ENCODE measurements at regions not wholly inside any gene's neighbourhood (a gene's known extent, or its start where the extent isn't known, plus 50 kb on each side); places are given as distances from the start of the nearest gene placed in this dataset.

GRCh38 chr9:129407905-129408452 lies 212.9 kb downstream of the C9orf50 start:
- Mint-ChIP-seq H3K36me3 (ENCODE audit: low read depth) (peaks cover 11% of the 10 kb centered on the region), H3K4me1 (peaks cover 68% of the 10 kb centered on the region), H3K27me3 (ENCODE audit: low read depth) (no peaks in the 10 kb centered on the region), H3K4me3 (peak overlapping the region; percentile 31), H3K27ac (ENCODE audit: unreplicated experiment) (peak overlapping the region; percentile 89), H3K9me3 (peaks cover 9% of the 10 kb centered on the region)
- no peak for DNase-seq (ENCODE audit: low read depth, low spot score)
- TF ChIP-seq CTCF (conservative IDR thresholded peaks at IDR 0.05), result no peak

DNA sequence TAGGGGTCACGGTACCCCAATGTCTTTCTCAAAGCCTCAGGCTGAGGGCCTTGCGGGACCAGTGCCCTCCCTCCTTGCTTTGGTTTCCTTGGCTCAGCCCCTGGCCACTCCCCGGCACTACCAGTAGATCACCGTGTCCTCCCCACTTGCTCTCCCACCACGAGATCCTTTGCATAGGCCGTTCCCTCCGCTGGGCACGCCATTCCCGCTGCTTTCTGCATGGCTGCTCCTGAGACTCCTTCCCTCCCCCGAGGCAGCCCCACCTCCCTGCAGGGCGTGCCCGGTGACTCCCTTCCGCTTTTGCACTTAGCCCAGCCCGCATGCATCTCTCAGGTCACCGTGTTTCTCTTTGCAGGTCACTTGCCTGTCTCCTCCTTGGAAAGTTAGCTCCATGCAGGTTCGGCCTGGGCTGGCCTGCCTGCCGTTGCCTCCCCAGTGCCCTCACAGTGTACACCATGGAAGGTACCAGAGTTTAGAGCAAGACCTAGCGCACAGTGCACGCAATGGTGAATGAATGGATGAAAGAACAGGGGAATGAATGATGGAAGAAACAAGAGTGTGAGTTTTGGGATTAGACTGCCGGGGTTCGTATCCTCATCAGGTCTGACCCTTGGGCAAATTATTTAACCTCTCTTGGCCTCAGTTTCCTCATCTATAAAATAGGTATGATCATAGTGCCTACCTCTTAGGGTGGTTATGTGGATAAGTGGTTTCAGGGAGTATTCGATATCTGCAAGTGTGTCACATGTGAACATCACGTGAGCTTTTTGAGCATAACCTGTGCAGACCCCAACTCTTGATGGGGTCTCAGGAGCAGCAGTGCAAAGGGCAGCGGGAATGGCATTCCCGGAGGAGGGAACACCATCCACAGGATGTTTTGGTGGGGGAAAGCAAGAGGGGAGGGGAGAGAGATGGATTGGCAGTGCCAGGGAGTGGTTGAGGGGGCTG lies 214.3 kb downstream of the C9orf50 start:
- no peak for TF ChIP-seq CTCF (conservative IDR thresholded peaks at IDR 0.05)
- no peak overlapping the region for H3K4me3 Mint-ChIP-seq
- DNase-seq (ENCODE audit: low read depth, low spot score), result no peak
- peak overlapping the region; percentile 14 for H3K27ac Mint-ChIP-seq (ENCODE audit: unreplicated experiment)
- H3K36me3 Mint-ChIP-seq (ENCODE audit: low read depth), result peaks cover 11% of the 10 kb centered on the region
- no peaks in the 10 kb centered on the region for H3K27me3 Mint-ChIP-seq (ENCODE audit: low read depth)
- peaks cover 62% of the 10 kb centered on the region for H3K4me1 Mint-ChIP-seq
- peaks cover 9% of the 10 kb centered on the region for H3K9me3 Mint-ChIP-seq

DNA sequence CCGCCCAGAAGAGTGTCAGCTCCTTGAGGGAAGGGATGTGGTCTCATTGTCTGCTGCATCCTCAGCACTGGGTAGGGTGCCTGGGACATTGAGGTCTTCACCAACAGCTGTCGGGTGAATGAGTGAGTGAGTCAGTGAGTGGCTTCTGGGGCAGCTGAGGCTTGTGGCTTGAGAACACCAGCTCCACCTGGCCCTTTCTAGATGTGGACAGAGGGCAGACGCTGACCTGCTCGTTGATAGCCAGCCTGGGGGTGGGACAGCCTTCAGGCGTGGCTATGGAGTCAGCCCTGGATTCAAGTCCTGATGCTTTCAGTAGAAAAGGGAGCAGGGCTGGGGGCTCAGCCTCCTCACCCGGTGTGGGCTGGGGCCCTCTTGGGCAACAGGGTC lies 215.1 kb downstream of the C9orf50 start:
- Mint-ChIP-seq H3K36me3 (ENCODE audit: low read depth) (peaks cover 11% of the 10 kb centered on the region), H3K4me1 (peaks cover 60% of the 10 kb centered on the region), H3K4me3 (no peak overlapping the region), H3K9me3 (peaks cover 9% of the 10 kb centered on the region), H3K27ac (ENCODE audit: unreplicated experiment) (no peak overlapping the region), H3K27me3 (ENCODE audit: low read depth) (no peaks in the 10 kb centered on the region)
- TF ChIP-seq CTCF (conservative IDR thresholded peaks at IDR 0.05), result no peak
- DNase-seq (ENCODE audit: low read depth, low spot score), result no peak

DNA sequence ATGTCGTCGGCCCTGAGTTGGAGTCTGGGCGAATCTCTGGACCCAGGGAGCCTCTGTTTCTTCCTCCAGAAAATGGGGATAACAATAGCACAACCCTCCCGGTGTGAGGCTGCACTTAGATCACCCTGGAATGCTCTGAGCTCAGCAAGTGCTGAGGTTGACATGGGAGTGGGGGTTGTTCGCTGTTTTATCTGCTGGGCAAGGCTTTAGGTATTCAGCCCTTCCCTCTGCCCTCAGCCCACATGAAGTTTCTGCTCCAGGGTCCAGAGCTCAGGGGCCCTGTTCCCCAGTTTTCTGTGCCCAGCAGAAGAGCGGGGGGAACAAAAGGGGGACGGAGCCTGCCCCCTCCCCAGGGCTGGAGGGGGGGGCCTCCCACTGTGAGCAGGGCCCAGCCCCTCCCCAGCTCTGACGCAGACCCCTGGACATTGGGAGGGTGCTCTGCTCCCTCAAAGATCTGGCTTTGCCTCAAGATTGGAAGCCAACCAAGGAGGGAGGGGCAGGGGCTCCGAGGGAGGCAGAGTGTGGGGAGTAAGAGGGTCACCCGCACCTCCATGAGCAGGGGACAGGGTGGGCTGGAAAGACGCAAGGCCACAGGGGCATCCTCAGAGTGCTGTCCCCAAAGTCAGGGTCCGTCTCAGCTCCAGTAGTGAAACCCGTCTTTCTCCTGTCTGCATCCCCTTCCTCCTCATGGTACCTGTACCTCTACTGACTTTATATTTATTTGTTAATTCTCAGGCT lies 215.6 kb downstream of the C9orf50 start:
- H3K36me3 Mint-ChIP-seq (ENCODE audit: low read depth), result peaks cover 5% of the 10 kb centered on the region
- H3K9me3 Mint-ChIP-seq, result peaks cover 3% of the 10 kb centered on the region
- H3K4me3 Mint-ChIP-seq, result no peak overlapping the region
- H3K27ac Mint-ChIP-seq (ENCODE audit: unreplicated experiment), result no peak overlapping the region
- H3K27me3 Mint-ChIP-seq (ENCODE audit: low read depth), result no peaks in the 10 kb centered on the region
- peaks cover 54% of the 10 kb centered on the region for H3K4me1 Mint-ChIP-seq
- DNase-seq (ENCODE audit: low read depth, low spot score), result no peak
- no peak for TF ChIP-seq CTCF (conservative IDR thresholded peaks at IDR 0.05)

DNA sequence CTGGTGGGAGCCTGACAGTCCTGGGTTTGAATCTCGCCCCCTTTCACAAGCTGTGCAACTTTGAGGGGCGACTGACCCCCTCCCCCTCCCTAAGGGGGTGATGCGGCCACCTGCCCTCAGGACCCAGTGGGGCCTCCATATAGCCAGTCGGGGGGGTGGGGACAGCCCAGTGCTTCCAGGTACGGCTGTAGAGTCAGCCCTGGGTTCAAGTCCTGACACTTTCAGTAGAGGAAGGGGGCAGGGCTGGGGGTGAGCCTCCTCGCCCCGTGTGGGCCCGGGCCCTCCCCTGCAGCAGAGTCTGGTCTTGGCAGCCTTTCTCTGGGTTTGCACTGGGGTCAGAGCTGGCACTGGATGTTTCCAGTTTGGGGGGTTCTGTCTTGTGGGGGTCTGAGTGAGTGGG lies 216.3 kb downstream of the C9orf50 start:
- Mint-ChIP-seq H3K4me3 (no peak overlapping the region), H3K9me3 (no peaks in the 10 kb centered on the region), H3K36me3 (ENCODE audit: low read depth) (no peaks in the 10 kb centered on the region), H3K4me1 (peaks cover 49% of the 10 kb centered on the region), H3K27me3 (ENCODE audit: low read depth) (no peaks in the 10 kb centered on the region), H3K27ac (ENCODE audit: unreplicated experiment) (no peak overlapping the region)
- no peak for TF ChIP-seq CTCF (conservative IDR thresholded peaks at IDR 0.05)
- no peak for DNase-seq (ENCODE audit: low read depth, low spot score)
